MM.1S (cell line): ENCODE measurements at regions not wholly inside any gene's neighbourhood (a gene's known extent, or its start where the extent isn't known, plus 50 kb on each side); places are given as distances from the start of the nearest gene placed in this dataset.

Experiments used
- DNase-seq: peaks from one replicate; pipeline ENCODE4 v3.0.0-alpha.2; 2015
- H2AFZ ChIP-seq: fragments of 300-600 bp; sonication (generic); 2 replicates; pipeline ENCODE4 v1.6.0; 2016; ENCODE audit warnings: antibody characterized with exemption, low read length
- H3F3A ChIP-seq: fragments of 300-600 bp; sonication (generic); 2 replicates; pipeline ENCODE4 v1.6.1; 2016; ENCODE audit warnings: mild to moderate bottlenecking, antibody characterized with exemption, low read length, moderate library complexity, mixed read lengths; ENCODE audit not compliant: insufficient read depth
- H3K27ac ChIP-seq: fragments of 300-600 bp; sonication (generic); 2 replicates; pipeline ENCODE4 v1.5.1; 2016; ENCODE audit warnings: mild to moderate bottlenecking, low read length
- H3K27me3 ChIP-seq: fragments of 300-600 bp; sonication (generic); replicated peaks from 2 replicates; pipeline ENCODE4 v1.6.0; 2016; ENCODE audit warnings: low read length; ENCODE audit not compliant: insufficient read depth
- H3K36me3 ChIP-seq: fragments of 300-600 bp; sonication (generic); replicated peaks from 2 replicates; pipeline ENCODE4 v1.6.1; 2016; ENCODE audit warnings: mild to moderate bottlenecking, low read length, mixed read lengths; ENCODE audit not compliant: insufficient read depth
- H3K4me1 ChIP-seq: fragments of 300-600 bp; sonication (generic); 2 replicates; pipeline ENCODE4 v1.6.1; 2016; ENCODE audit warnings: low read length, mixed read lengths
- H3K4me2 ChIP-seq: fragments of 300-600 bp; sonication (generic); 2 replicates; pipeline ENCODE4 v1.6.0; 2016; ENCODE audit warnings: low read depth, low read length
- H3K4me3 ChIP-seq: fragments of 300-600 bp; sonication (generic); 2 replicates; pipeline ENCODE4 v1.5.1; 2016; ENCODE audit warnings: low read length, mixed read lengths
- H3K79me2 ChIP-seq: fragments of 300-600 bp; sonication (generic); 2 replicates; pipeline ENCODE4 v1.6.1; 2016; ENCODE audit warnings: mixed run types, low read length, mixed read lengths
- H3K9ac ChIP-seq: fragments of 300-600 bp; sonication (generic); 2 replicates; pipeline ENCODE4 v1.6.1; 2016; ENCODE audit warnings: low read length, mixed read lengths
- H3K9me2 ChIP-seq: fragments of 300-600 bp; sonication (generic); replicated peaks from 2 replicates; pipeline ENCODE4 v1.6.1; 2016; ENCODE audit warnings: mild to moderate bottlenecking, low read length, mixed read lengths; ENCODE audit not compliant: insufficient read depth
- H3K9me3 ChIP-seq: fragments of 300-600 bp; sonication (generic); replicated peaks from 2 replicates; pipeline ENCODE4 v1.6.1; 2016; ENCODE audit warnings: mild to moderate bottlenecking, low read length, mixed read lengths; ENCODE audit not compliant: insufficient read depth
- H4K20me1 ChIP-seq: fragments of 300-600 bp; sonication (generic); 2 replicates; pipeline ENCODE4 v1.6.1; 2016; ENCODE audit warnings: mild to moderate bottlenecking, low read length, moderate library complexity, mixed read lengths; ENCODE audit not compliant: insufficient read depth
- EZH2 ChIP-seq: fragments of 300-600 bp; sonication (generic); optimal IDR thresholded peaks from 2 replicates; pipeline ENCODE3; 2017; ENCODE audit warnings: low read depth, mild to moderate bottlenecking, antibody characterized with exemption, low read length, mixed read lengths
- EZH2phosphoT487 ChIP-seq: fragments of 300-600 bp; sonication (generic); IDR thresholded peaks from 2 replicates; pipeline ENCODE4 v1.6.1; 2018; ENCODE audit warnings: antibody characterized with exemption, low read length
- TF ChIP-seq, protein P1 (sequence below): fragments of 300-600 bp; sonication (generic); IDR thresholded peaks from 2 replicates; pipeline ENCODE4 v1.5.1; 2016; ENCODE audit warnings: antibody characterized with exemption, low read length, mixed read lengths

DNA sequence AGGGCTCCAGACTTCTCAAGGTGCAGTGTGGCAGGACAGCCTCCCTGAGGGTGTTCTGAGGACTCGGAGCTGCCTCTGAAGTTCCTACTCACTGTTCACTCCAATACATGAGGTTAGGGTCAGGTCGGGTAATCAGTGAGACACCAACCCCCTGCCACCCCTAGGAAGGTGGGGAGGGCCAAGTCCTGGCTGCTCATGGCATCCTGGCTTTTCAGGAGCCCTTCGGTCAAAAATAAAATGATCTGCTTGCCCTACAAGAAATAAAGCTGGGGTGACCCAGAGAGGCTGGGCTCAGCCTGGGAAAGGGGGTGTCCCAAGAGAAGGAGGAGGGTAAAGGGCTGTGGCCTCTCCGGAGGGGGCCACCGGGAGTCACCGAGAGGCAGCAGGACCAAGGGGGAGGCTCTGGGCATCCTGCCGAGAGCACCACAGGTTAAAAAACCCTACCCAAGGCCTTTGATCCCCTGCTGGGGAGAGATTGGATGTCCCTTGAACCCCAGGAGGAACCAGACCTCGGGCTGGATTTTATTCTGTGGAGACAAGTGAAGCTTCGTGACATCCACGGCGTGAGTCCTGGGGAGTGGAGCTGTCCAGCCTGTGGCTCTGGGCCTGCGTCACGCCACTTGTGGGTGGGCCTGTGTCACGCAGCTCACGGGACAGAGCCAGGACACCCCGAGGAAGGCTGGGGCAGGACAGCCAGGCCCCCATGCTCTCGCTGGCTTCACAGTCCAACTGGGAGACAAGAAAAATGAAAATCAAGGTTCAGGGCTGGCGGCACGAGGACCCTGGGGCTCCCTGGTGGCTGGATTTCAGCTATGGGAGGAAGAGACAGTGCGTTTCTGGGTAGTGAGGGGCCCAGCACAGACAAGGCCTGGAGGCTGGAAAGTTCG, 102.2 kb upstream of the FGF3 start:
- DNase-seq: no peak
- no peaks in the 10 kb centered on the region for H3K79me2 ChIP-seq
- TF ChIP-seq, protein P1, sequence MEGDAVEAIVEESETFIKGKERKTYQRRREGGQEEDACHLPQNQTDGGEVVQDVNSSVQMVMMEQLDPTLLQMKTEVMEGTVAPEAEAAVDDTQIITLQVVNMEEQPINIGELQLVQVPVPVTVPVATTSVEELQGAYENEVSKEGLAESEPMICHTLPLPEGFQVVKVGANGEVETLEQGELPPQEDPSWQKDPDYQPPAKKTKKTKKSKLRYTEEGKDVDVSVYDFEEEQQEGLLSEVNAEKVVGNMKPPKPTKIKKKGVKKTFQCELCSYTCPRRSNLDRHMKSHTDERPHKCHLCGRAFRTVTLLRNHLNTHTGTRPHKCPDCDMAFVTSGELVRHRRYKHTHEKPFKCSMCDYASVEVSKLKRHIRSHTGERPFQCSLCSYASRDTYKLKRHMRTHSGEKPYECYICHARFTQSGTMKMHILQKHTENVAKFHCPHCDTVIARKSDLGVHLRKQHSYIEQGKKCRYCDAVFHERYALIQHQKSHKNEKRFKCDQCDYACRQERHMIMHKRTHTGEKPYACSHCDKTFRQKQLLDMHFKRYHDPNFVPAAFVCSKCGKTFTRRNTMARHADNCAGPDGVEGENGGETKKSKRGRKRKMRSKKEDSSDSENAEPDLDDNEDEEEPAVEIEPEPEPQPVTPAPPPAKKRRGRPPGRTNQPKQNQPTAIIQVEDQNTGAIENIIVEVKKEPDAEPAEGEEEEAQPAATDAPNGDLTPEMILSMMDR: no peak
- TF ChIP-seq EZH2 (no peak), EZH2phosphoT487 (no peak)

DNA sequence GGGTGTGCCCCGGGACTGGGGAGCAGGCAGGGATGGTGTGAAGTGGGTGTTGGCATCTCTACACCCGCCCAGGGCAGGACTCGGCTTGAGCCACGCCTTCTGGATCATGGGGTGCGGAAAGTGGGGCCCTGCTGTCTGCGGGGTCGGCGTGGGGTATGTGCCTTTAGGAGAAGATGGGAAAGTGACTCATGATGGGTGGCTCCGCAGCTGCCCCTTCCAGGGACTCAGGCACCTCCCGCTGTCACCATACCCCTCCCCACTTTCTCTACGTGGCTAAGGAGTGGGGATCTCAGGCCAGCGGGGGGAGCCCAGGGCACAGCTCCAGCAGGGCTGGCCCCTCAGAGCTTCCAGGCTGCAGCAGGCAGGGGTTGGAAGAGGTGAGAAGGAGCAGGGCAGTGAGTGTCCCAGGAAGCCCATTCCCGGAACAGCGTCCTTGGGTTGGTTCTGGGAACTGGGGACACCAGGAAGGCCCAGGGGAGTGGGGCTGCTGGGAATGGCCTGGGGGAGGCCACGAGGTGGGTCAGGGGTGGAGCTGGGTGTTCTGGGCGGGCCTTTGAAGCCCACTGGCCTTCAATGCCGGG, 102.9 kb upstream of the FGF3 start:
- no peak overlapping the region for H3K4me3 ChIP-seq
- H3K79me2 ChIP-seq: no peaks in the 10 kb centered on the region
- H3F3A ChIP-seq: no peaks in the 10 kb centered on the region
- no peaks in the 10 kb centered on the region for H3K4me1 ChIP-seq
- no peaks in the 10 kb centered on the region for H3K9me2 ChIP-seq
- no peaks in the 10 kb centered on the region for H3K36me3 ChIP-seq
- peaks cover 81% of the 10 kb centered on the region for H3K27me3 ChIP-seq
- TF ChIP-seq EZH2: no peak
- TF ChIP-seq EZH2phosphoT487: no peak
- TF ChIP-seq, protein P1: no peak
- H3K4me2 ChIP-seq: no peak overlapping the region
- H3K9ac ChIP-seq: no peak overlapping the region
- no peaks in the 10 kb centered on the region for H3K9me3 ChIP-seq
- no peak overlapping the region for H2AFZ ChIP-seq
- no peaks in the 10 kb centered on the region for H4K20me1 ChIP-seq
- H3K27ac ChIP-seq: no peak overlapping the region
- DNase-seq: no peak

More for the DNA sequence above, 102.2 kb upstream of the FGF3 start:
- no peak overlapping the region for H3K9ac ChIP-seq
- H3K36me3 ChIP-seq: no peaks in the 10 kb centered on the region
- no peaks in the 10 kb centered on the region for H3K9me2 ChIP-seq
- no peaks in the 10 kb centered on the region for H4K20me1 ChIP-seq
- H3F3A ChIP-seq: no peaks in the 10 kb centered on the region
- no peaks in the 10 kb centered on the region for H3K4me1 ChIP-seq
- H2AFZ ChIP-seq: no peak overlapping the region
- no peak overlapping the region for H3K4me3 ChIP-seq
- peaks cover 76% of the 10 kb centered on the region for H3K27me3 ChIP-seq
- H3K27ac ChIP-seq: no peak overlapping the region
- no peaks in the 10 kb centered on the region for H3K9me3 ChIP-seq
- H3K4me2 ChIP-seq: no peak overlapping the region

DNA sequence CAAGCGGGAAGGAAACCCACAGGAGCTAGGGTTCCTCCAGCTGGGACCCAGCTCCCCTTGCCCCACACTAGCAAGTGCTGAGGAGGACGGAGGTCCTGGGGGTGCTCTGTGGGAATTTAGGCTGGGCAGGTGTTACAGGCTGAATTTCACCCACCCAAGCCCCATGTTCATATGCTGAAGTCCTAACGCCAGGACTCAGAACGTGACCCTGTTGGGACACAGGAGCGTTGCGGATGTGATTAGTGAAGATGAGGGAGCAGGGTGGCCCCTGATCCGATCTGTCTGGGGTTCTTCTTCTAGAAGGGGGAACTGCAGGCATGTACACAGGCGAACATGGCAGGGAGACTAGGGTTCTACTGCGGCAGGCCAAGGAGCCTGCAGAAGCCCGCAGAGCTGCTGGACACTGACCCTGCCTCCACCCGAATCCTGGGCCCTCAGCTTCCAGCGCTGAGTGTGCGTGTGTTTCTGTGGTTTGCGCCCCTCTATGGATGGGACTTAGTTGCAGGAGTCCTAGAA, 103.4 kb upstream of the FGF3 start:
- no peaks in the 10 kb centered on the region for H3K4me1 ChIP-seq
- no peaks in the 10 kb centered on the region for H3F3A ChIP-seq
- no peak overlapping the region for H2AFZ ChIP-seq
- H3K9me2 ChIP-seq: no peaks in the 10 kb centered on the region
- peaks cover 87% of the 10 kb centered on the region for H3K27me3 ChIP-seq
- no peak overlapping the region for H3K4me3 ChIP-seq
- DNase-seq: no peak
- H4K20me1 ChIP-seq: no peaks in the 10 kb centered on the region
- H3K36me3 ChIP-seq: no peaks in the 10 kb centered on the region
- no peak overlapping the region for H3K9ac ChIP-seq
- no peak overlapping the region for H3K27ac ChIP-seq
- no peaks in the 10 kb centered on the region for H3K79me2 ChIP-seq
- H3K4me2 ChIP-seq: no peak overlapping the region
- H3K9me3 ChIP-seq: no peaks in the 10 kb centered on the region
- TF ChIP-seq, protein P1: no peak
- TF ChIP-seq EZH2phosphoT487 (no peak), EZH2 (no peak)
